ENCODE measurements at regions not wholly inside any gene's neighbourhood (a gene's known extent, or its start where the extent isn't known, plus 50 kb on each side); places are given as distances from the start of the nearest gene placed in this dataset.

DNA sequence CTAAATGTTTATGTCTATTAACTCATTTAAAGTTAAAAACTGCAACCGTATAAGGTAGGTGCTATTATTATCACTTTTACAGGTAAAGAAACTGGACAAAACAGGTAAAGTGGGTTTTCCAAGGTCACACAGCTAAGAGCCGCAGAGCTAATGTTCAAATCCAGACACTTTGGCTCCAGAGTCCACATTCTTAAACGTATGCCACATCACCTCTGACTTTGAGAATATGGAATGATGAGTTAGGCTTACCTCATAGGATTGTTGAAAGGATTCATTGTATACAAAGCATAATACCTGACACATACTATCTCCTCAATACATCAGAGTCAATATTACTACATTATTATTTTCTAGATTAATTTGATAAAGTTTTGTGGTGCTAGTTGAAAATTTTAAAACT lies 240.9 kb upstream of the STT3B start:
- no peak for DNase-seq (ENCODE audit: low spot score)
- in situ Hi-C loops (cut with MboI; ENCODE audit: low sequenced_read_pairs, unreplicated experiment), result no loop called here
- TF ChIP-seq, protein P1, sequence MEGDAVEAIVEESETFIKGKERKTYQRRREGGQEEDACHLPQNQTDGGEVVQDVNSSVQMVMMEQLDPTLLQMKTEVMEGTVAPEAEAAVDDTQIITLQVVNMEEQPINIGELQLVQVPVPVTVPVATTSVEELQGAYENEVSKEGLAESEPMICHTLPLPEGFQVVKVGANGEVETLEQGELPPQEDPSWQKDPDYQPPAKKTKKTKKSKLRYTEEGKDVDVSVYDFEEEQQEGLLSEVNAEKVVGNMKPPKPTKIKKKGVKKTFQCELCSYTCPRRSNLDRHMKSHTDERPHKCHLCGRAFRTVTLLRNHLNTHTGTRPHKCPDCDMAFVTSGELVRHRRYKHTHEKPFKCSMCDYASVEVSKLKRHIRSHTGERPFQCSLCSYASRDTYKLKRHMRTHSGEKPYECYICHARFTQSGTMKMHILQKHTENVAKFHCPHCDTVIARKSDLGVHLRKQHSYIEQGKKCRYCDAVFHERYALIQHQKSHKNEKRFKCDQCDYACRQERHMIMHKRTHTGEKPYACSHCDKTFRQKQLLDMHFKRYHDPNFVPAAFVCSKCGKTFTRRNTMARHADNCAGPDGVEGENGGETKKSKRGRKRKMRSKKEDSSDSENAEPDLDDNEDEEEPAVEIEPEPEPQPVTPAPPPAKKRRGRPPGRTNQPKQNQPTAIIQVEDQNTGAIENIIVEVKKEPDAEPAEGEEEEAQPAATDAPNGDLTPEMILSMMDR (IDR thresholded peaks at IDR 0.05; ENCODE audit: borderline replicate concordance, control extremely low read depth, extremely low read depth, insufficient read depth, missing control alignments), result no peak

DNA sequence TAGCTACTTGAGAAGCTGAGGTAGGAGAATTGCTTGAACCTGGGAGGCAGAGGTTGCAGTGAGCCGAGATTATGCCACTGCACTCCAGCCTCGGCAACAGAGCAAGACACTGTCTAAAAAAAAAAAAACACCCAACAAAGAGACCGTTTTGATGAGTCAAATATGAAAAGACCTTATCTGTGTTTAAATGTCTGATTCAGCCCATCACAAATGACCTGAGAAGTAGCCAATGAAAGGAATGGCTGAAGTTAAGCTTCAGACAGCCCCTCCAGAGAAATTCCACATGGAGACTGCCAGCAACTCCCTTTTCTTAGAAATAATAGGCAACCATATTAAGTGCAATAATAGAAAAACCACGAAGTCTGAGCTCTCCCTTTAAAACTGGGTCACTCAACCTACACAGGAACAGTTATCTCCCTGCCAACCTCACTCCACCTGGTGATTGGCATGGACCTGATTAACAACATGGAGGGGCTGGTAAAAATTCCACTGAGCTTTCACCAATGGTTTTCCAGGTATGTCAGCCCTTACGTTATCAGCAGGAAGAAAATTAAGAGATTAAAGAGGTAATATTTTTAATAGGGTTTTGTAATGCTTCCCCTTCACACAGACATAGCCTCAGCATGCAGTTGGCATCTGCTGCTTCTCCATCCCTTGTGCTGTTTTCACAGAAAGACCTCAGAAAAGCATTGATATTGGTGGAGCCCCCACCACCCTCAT lies 238.1 kb upstream of the STT3B start:
- in situ Hi-C loops (cut with MboI; ENCODE audit: low sequenced_read_pairs, unreplicated experiment), result no loop called here
- TF ChIP-seq, protein P1 (IDR thresholded peaks at IDR 0.05; ENCODE audit: borderline replicate concordance, control extremely low read depth, extremely low read depth, insufficient read depth, missing control alignments), result no peak

DNA sequence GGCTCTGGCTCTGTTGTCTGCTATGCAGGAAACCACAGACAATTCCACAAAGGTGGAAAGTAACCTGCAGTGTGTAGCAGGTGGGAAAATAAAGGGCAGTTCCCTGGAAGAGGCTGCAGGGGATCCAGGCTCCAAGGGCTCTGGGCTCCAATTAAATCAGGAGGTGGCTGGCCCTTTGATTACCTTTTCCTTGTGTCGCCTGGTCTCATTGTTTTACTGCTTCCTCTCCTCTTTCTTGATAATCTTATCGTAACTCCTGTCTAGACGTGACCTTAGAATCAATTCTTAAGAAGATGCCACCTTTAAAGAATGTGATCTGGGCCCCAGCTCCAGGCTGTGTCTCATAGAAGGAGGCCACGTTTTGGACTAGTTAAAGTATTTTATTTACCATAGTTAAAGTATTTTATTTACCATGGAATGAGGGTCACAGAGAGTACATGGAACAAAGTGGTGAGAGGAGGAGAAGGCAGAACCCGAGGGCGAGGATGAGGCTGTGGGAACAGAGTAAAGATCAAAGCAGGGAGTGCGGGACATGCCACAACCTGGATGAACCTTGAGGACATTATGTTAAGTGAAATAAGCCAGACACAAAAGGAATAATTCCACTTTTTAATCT lies 237.5 kb upstream of the STT3B start:
- TF ChIP-seq, protein P1 (IDR thresholded peaks at IDR 0.05; ENCODE audit: borderline replicate concordance, control extremely low read depth, extremely low read depth, insufficient read depth, missing control alignments), result no peak
- in situ Hi-C loops (cut with MboI; ENCODE audit: low sequenced_read_pairs, unreplicated experiment), result no loop called here
- DNase-seq (ENCODE audit: low spot score), result no peak

More for the DNA sequence above, 238.1 kb upstream of the STT3B start:
- no peak for DNase-seq (ENCODE audit: low spot score)

GRCh38 chr3:31297726-31298298 lies 234.9 kb upstream of the STT3B start:
- in situ Hi-C loops (cut with MboI; ENCODE audit: low sequenced_read_pairs, unreplicated experiment), result no loop called here
- TF ChIP-seq, protein P1 (IDR thresholded peaks at IDR 0.05; ENCODE audit: borderline replicate concordance, control extremely low read depth, extremely low read depth, insufficient read depth, missing control alignments), result no peak
- no peak for DNase-seq (ENCODE audit: low spot score)

- in situ Hi-C loops (cut with MboI; ENCODE audit: low sequenced_read_pairs, unreplicated experiment), result no loop called here
- no peak for DNase-seq (ENCODE audit: low spot score)
- TF ChIP-seq, protein P1 (IDR thresholded peaks at IDR 0.05; ENCODE audit: borderline replicate concordance, control extremely low read depth, extremely low read depth, insufficient read depth, missing control alignments), result no peak
These were observed 232.0 kb upstream of the STT3B start for GRCh38 chr3:31300456-31301443.

GRCh38 chr3:31302343-31302742 lies 230.4 kb upstream of the STT3B start:
- no peak for DNase-seq (ENCODE audit: low spot score)
- TF ChIP-seq, protein P1 (IDR thresholded peaks at IDR 0.05; ENCODE audit: borderline replicate concordance, control extremely low read depth, extremely low read depth, insufficient read depth, missing control alignments), result no peak
- in situ Hi-C loops (cut with MboI; ENCODE audit: low sequenced_read_pairs, unreplicated experiment), result no loop called here

Measured in GM13976 (cell line).